GM12878 (cell line): ENCODE measurements at regions not wholly inside any gene's neighbourhood (a gene's known extent, or its start where the extent isn't known, plus 50 kb on each side); places are given as distances from the start of the nearest gene placed in this dataset.

ENCODE experiments used
- ATAC-seq: fragments of 200-7000 bp; cut with Tn5 transposase; 3 replicates; pipeline ENCODE4 v1.9.1; 2020; ENCODE audit warnings: mild to moderate bottlenecking, moderate library complexity
- BruUV-seq: library from RNA; stranded (reverse); fragments of 400-500 nt; replicated peaks from 2 replicates; lab custom pipeline; 2021; lab: Mats Ljungman, UMichigan
- CTCF ChIA-PET: fragments of 300-600 bp; sonication (Branson Sonifier 250); formaldehyde crosslinking; extraction: SDS; loops from one replicate; lab custom pipeline; 2021; ENCODE audit warnings: inconsistent platforms; lab: Yijun Ruan, JAX
- POLR2A ChIA-PET: fragments of 350-600 bp; formaldehyde crosslinking; extraction: SDS; loops from one replicate; lab custom pipeline; 2021; ENCODE audit warnings: inconsistent platforms; lab: Charles Lee
- RAD21 ChIA-PET: fragments of 300-600 bp; sonication (Branson Sonifier 250); formaldehyde crosslinking; loops from one replicate; lab custom pipeline; 2023; ENCODE audit warnings: antibody characterized with exemption; ENCODE audit not compliant: unreplicated experiment; lab: Charles Lee
- SMC1A ChIA-PET: fragments of 300-600 bp; sonication (Branson Sonifier 250); formaldehyde crosslinking; loops from one replicate; lab custom pipeline; 2023; ENCODE audit not compliant: unreplicated experiment, uncharacterized antibody; lab: Charles Lee
- DNase-seq: peaks from one replicate; pipeline ENCODE4 v3.0.0-alpha.2; 2011; ENCODE audit warnings: low read depth, low spot score
- FAIRE-seq: peaks from 3 replicates; lab custom pipeline; 2011; peaks lifted over from hg19 to GRCh38; lab: Jason Lieb, UNC
- H2AFZ ChIP-seq: 2 replicates; pipeline ENCODE4 v1.6.0; 2011; ENCODE audit warnings: low read depth, low read length, control low read depth; ENCODE audit not compliant: control insufficient read depth
- H3K27ac ChIP-seq: 2 replicates; pipeline ENCODE4 v1.5.1; 2011; ENCODE audit warnings: control low read depth; ENCODE audit not compliant: control insufficient read depth, insufficient read depth
- H3K27me3 ChIP-seq, 2 experiments: replicated peaks in 1 of 2; 2 replicates each; pipeline versions ENCODE4 v1.6.0 to v1.6.1; 2011; ENCODE audit warnings: low read length in 1 of 2; ENCODE audit not compliant: control insufficient read depth in 2 of 2, insufficient read depth in 2 of 2
- H3K36me3 ChIP-seq, 2 experiments: 2 replicates each; pipeline ENCODE4 v1.5.1; 2011; ENCODE audit warnings: low read length in 1 of 2; ENCODE audit not compliant: control insufficient read depth in 2 of 2, insufficient read depth in 2 of 2
- H3K4me1 ChIP-seq: 2 replicates; pipeline ENCODE4 v1.6.1; 2011; ENCODE audit warnings: mild to moderate bottlenecking, low read length, moderate library complexity, mixed read lengths; ENCODE audit not compliant: control insufficient read depth, insufficient read depth
- H3K4me2 ChIP-seq: 2 replicates; pipeline ENCODE4 v1.6.0; 2011; ENCODE audit warnings: control low read depth; ENCODE audit not compliant: control insufficient read depth, insufficient read depth
- H3K4me3 ChIP-seq: fragments of 200-600 bp; sonication (generic); 2 replicates; pipeline ENCODE4 v1.5.1; 2016
- H3K79me2 ChIP-seq: 2 replicates; pipeline ENCODE4 v1.6.0; 2011; ENCODE audit warnings: low read length; ENCODE audit not compliant: control insufficient read depth, insufficient read depth
- H3K9ac ChIP-seq: 2 replicates; pipeline ENCODE4 v1.8.0; 2011; ENCODE audit warnings: low read length, control low read depth, mixed read lengths; ENCODE audit not compliant: control insufficient read depth, insufficient read depth
- H3K9me3 ChIP-seq: replicated peaks from 3 replicates; pipeline ENCODE4 v1.5.1; 2011; ENCODE audit warnings: mild to moderate bottlenecking, low read length; ENCODE audit not compliant: control insufficient read depth, insufficient read depth
- H4K20me1 ChIP-seq: 2 replicates; pipeline ENCODE4 v1.6.0; 2011; ENCODE audit not compliant: control insufficient read depth, insufficient read depth
- ATF7 ChIP-seq: fragments of 450-650 bp; IDR thresholded peaks from 2 replicates; pipeline ENCODE4 v1.6.1; 2016; ENCODE audit warnings: low read depth, mild to moderate bottlenecking
- BCL11A ChIP-seq: IDR thresholded peaks from 2 replicates; pipeline ENCODE4 v1.6.1; 2011; ENCODE audit warnings: low read depth, low read length
- BRCA1 ChIP-seq: IDR thresholded peaks from 2 replicates; pipeline ENCODE4 v1.6.1; 2011; ENCODE audit warnings: low read depth, low read length, improper control_type of control experiment
- KAT2A ChIP-seq: conservative IDR thresholded peaks from 2 replicates; pipeline ENCODE4 v1.6.1; 2011; ENCODE audit warnings: low read depth, low read length; ENCODE audit not compliant: control insufficient read depth
- MEF2A ChIP-seq: IDR thresholded peaks from 2 replicates; pipeline ENCODE4 v1.6.1; 2011; ENCODE audit warnings: low read depth, mild to moderate bottlenecking, low read length, moderate library complexity; ENCODE audit not compliant: insufficient read depth
- MLLT1 ChIP-seq: fragments of 450-650 bp; IDR thresholded peaks from 2 replicates; pipeline ENCODE4 v1.6.1; 2016; ENCODE audit warnings: mild to moderate bottlenecking
- RCOR1 ChIP-seq: conservative IDR thresholded peaks from 2 replicates; pipeline ENCODE4 v1.6.1; 2012; ENCODE audit warnings: low read depth, low read length, improper control_type of control experiment
- SIN3A ChIP-seq: IDR thresholded peaks from 2 replicates; pipeline ENCODE4 v1.6.1; 2012; ENCODE audit warnings: low read depth, low read length, improper control_type of control experiment
- SMC3 ChIP-seq: IDR thresholded peaks from 2 replicates; pipeline ENCODE4 v1.6.1; 2011; ENCODE audit warnings: low read length, improper control_type of control experiment, borderline replicate concordance
- SREBF1 ChIP-seq: IDR thresholded peaks from 2 replicates; pipeline ENCODE4 v1.6.1; 2012; ENCODE audit warnings: mild to moderate bottlenecking, low read length
- WGBS: methylation state at CpG from one replicate; pipeline ENCODE4 v1.1.6; 2016; ENCODE audit warnings: low lambda C conversion rate; ENCODE audit not compliant: insufficient replicate concordance, insufficient coverage; ENCODE audit errors: missing lambda C conversion rate; 5-methylcytosine and 5-hydroxymethylcytosine counted together
- in situ Hi-C: fragments of 300-500 bp; cut with MboI; formaldehyde crosslinking; loops from 9 replicates; pipeline ENCODE4 v1.14.3; 2018; ENCODE audit warnings: mixed read lengths
- intact Hi-C: fragments of 100-400 bp; cut with micrococcal nuclease; formaldehyde crosslinking; loops from one replicate; pipeline ENCODE4 v1.14.2; 2022; ENCODE audit not compliant: unreplicated experiment
- TF ChIP-seq, protein P1 (sequence below): fragments of 450-650 bp; IDR thresholded peaks from 2 replicates; pipeline ENCODE4 v1.6.1; 2017; ENCODE audit warnings: low read depth, mild to moderate bottlenecking, moderate library complexity

- no peaks in the 10 kb centered on the region for H3K79me2 ChIP-seq
- BruUV-seq, result no TSS peak
- SMC1A ChIA-PET, result no interaction called here
- no peaks in the 10 kb centered on the region for H3K4me1 ChIP-seq
- H3K4me2 ChIP-seq, result no peak overlapping the region
- no peaks in the 10 kb centered on the region for H3K9me3 ChIP-seq
- in situ Hi-C loops, result no loop called here
- WGBS, result 46% methylated on average over 10 of the region's 10 CpGs
- ATAC-seq (no peak), FAIRE-seq (no peak), DNase-seq (no peak)
- CTCF ChIA-PET, result interaction anchor here (1.0 kb wide), 1 partner anchor 11 kb away, joined by 4 read pairs; no protein-coding TSS in a partner anchor
- intact Hi-C loops, result no loop called here
- H4K20me1 ChIP-seq, result no peaks in the 10 kb centered on the region
- H3K27ac ChIP-seq, result no peak overlapping the region
- TF ChIP-seq MLLT1, result no peak
- H2AFZ ChIP-seq, result no peak overlapping the region
- H3K9ac ChIP-seq, result no peak overlapping the region
- POLR2A ChIA-PET, result no interaction called here
- RAD21 ChIA-PET, result no interaction called here
- H3K36me3 ChIP-seq, result no peaks in the 10 kb centered on the region
- H3K27me3 ChIP-seq, result no peaks in the 10 kb centered on the region
- no peak overlapping the region for H3K4me3 ChIP-seq
These were observed 356.6 kb upstream of the KCNH8 start for GRCh38 chr3:18791752-18792151.

- in situ Hi-C loops, result no loop called here
- FAIRE-seq (no peak), DNase-seq (no peak), ATAC-seq (no peak)
- CTCF ChIA-PET, result interaction anchor here (1.0 kb wide), 1 partner anchor 11 kb away, joined by 4 read pairs; no protein-coding TSS in a partner anchor
- H3K36me3 ChIP-seq, result no peaks in the 10 kb centered on the region
- no peaks in the 10 kb centered on the region for H3K27me3 ChIP-seq
- H3K79me2 ChIP-seq, result no peaks in the 10 kb centered on the region
- H4K20me1 ChIP-seq, result no peaks in the 10 kb centered on the region
- no peak overlapping the region for H2AFZ ChIP-seq
- RAD21 ChIA-PET, result no interaction called here
- POLR2A ChIA-PET, result no interaction called here
- intact Hi-C loops, result no loop called here
- no peak overlapping the region for H3K27ac ChIP-seq
- WGBS, result 39% methylated on average over 8 of the region's 8 CpGs
- no peak overlapping the region for H3K9ac ChIP-seq
- H3K4me2 ChIP-seq, result no peak overlapping the region
- no peaks in the 10 kb centered on the region for H3K4me1 ChIP-seq
- no peak overlapping the region for H3K4me3 ChIP-seq
- SMC1A ChIA-PET, result no interaction called here
- H3K9me3 ChIP-seq, result no peaks in the 10 kb centered on the region
- no TSS peak for BruUV-seq
- TF ChIP-seq, protein P1, sequence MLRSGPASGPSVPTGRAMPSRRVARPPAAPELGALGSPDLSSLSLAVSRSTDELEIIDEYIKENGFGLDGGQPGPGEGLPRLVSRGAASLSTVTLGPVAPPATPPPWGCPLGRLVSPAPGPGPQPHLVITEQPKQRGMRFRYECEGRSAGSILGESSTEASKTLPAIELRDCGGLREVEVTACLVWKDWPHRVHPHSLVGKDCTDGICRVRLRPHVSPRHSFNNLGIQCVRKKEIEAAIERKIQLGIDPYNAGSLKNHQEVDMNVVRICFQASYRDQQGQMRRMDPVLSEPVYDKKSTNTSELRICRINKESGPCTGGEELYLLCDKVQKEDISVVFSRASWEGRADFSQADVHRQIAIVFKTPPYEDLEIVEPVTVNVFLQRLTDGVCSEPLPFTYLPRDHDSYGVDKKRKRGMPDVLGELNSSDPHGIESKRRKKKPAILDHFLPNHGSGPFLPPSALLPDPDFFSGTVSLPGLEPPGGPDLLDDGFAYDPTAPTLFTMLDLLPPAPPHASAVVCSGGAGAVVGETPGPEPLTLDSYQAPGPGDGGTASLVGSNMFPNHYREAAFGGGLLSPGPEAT, result no peak
- TF ChIP-seq MEF2A (no peak), SREBF1 (no peak), KAT2A (no peak), SMC3 (no peak), RCOR1 (no peak), BCL11A (no peak), SIN3A (no peak), BRCA1 (no peak), ATF7 (no peak)
- TF ChIP-seq, all 136 proteins: peak for 0
These were observed 357.1 kb upstream of the KCNH8 start for GRCh38 chr3:18791182-18791581.
